GM21360 (cell line): ENCODE measurements at regions not wholly inside any gene's neighbourhood (a gene's known extent, or its start where the extent isn't known, plus 50 kb on each side); places are given as distances from the start of the nearest gene placed in this dataset.
A peak's percentile ranks its signal among the peaks of the same experiment; 100 is the strongest.
"Not testable (repeated sequence)": the region's sequence is repeated elsewhere in the genome, so short reads cannot be mapped to it uniquely, and the experiment has no call there.

Experiments
- ATAC-seq: cut with Tn5 transposase; IDR thresholded peaks from one replicate; pipeline ENCODE4 v1.9.1; 2021; ENCODE audit warnings: mild to moderate bottlenecking, moderate library complexity; ENCODE audit not compliant: unreplicated experiment

GRCh38 chr10:124153023-124153826, 59.8 kb upstream of the CHST15 start:
- peak; percentile 62 for ATAC-seq

- ATAC-seq: no peak
Observed at GRCh38 chr10:124152139-124153022, 59.0 kb upstream of the CHST15 start.

- no peak for ATAC-seq
Observed at GRCh38 chr10:124151466-124152095, 58.2 kb upstream of the CHST15 start.

- no peak for ATAC-seq
Observed at GRCh38 chr10:124150807-124151417, 57.5 kb upstream of the CHST15 start.

GRCh38 chr10:124150189-124150806, 56.9 kb upstream of the CHST15 start:
- ATAC-seq: no peak

GRCh38 chr10:124149189-124150042, 56.0 kb upstream of the CHST15 start:
- ATAC-seq: no peak

GRCh38 chr10:124148509-124149188, 55.3 kb upstream of the CHST15 start:
- not testable (repeated sequence) for ATAC-seq

- no peak for ATAC-seq
Observed at GRCh38 chr10:124146483-124146882, 53.1 kb upstream of the CHST15 start.

GRCh38 chr10:124145109-124145870, 51.9 kb upstream of the CHST15 start:
- no peak for ATAC-seq

- no peak for ATAC-seq
Observed at GRCh38 chr10:124144536-124144935, 51.1 kb upstream of the CHST15 start.

- ATAC-seq: no peak
Observed at GRCh38 chr10:124143721-124144120, 50.3 kb upstream of the CHST15 start.
